Hypothalamus (tissue), 51 donors: ENCODE measurements at regions not wholly inside any gene's neighbourhood (a gene's known extent, or its start where the extent isn't known, plus 50 kb on each side); places are given as distances from the start of the nearest gene placed in this dataset.
"Not testable (repeated sequence)": the region's sequence is repeated elsewhere in the genome, so short reads cannot be mapped to it uniquely, and the experiment has no call there.

Experiments used
- DNase-seq, 51 donors: peaks; one replicate each; lab custom pipeline; 2025; lab: John Stamatoyannopoulos, UW

- no peak for DNase-seq
These were observed 240.4 kb downstream of the ARL4A start for GRCh38 chr7:12927635-12928434.

- no peak for DNase-seq
These were observed 242.2 kb downstream of the ARL4A start for GRCh38 chr7:12929476-12930140.

GRCh38 chr7:12930534-12930933, 243.1 kb downstream of the ARL4A start:
- no peak for DNase-seq

- not testable (repeated sequence) for DNase-seq
These were observed 244.0 kb downstream of the ARL4A start for GRCh38 chr7:12931465-12931864.

GRCh38 chr7:12939694-12940093, 252.3 kb downstream of the ARL4A start:
- DNase-seq = no peak

- no peak for DNase-seq
These were observed 254.1 kb downstream of the ARL4A start for GRCh38 chr7:12941512-12941911.

GRCh38 chr7:12942609-12943008, 255.2 kb downstream of the ARL4A start:
- no peak for DNase-seq

- DNase-seq = no peak
These were observed 256.3 kb downstream of the ARL4A start for GRCh38 chr7:12943781-12944180.

- no peak for DNase-seq
These were observed 258.5 kb downstream of the ARL4A start for GRCh38 chr7:12945901-12946300.

GRCh38 chr7:12947465-12947864, 260.0 kb downstream of the ARL4A start:
- no peak for DNase-seq

- no peak for DNase-seq
These were observed 261.9 kb downstream of the ARL4A start for GRCh38 chr7:12949060-12949931.

- no peak for DNase-seq
These were observed 264.0 kb downstream of the ARL4A start for GRCh38 chr7:12951397-12951801.

GRCh38 chr7:12954380-12955033, 267.1 kb downstream of the ARL4A start:
- no peak for DNase-seq

- DNase-seq = no peak
These were observed 270.1 kb downstream of the ARL4A start for GRCh38 chr7:12957487-12957886.

GRCh38 chr7:12961910-12962480, 274.6 kb downstream of the ARL4A start:
- DNase-seq = no peak

GRCh38 chr7:12963435-12963834, 276.0 kb downstream of the ARL4A start:
- no peak for DNase-seq

GRCh38 chr7:12964836-12965235, 277.4 kb downstream of the ARL4A start:
- no peak for DNase-seq

GRCh38 chr7:12965767-12966166, 278.3 kb downstream of the ARL4A start:
- DNase-seq = no peak

GRCh38 chr7:12967322-12967721, 279.9 kb downstream of the ARL4A start:
- no peak for DNase-seq

- no peak for DNase-seq
These were observed 281.5 kb downstream of the ARL4A start for GRCh38 chr7:12968836-12969422.
